ENCODE measurements at regions not wholly inside any gene's neighbourhood (a gene's known extent, or its start where the extent isn't known, plus 50 kb on each side); places are given as distances from the start of the nearest gene placed in this dataset.

DNA sequence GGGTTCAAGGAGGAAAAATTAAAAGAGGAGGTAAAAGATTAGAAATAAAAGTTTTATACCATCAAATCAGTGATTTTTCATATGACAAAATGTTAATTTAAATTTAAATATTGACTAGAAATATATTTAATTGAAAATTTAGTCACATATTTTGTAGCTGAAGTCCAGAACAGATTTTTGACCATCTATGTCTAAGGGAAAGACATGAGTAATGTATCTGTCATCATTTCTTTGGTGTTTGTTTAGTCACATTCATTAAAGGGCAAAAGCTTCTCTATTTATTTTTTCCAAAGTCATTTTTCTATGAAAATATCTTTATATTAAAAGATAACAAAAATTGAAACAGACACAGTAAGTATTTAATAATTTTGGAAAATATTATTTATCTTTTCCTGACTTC lies 252.0 kb upstream of the ISL1 start:
- CTCF ChIA-PET, result no interaction called here
- intact Hi-C loops (cut with micrococcal nuclease), result no loop called here

More for the DNA sequence above, 252.0 kb upstream of the ISL1 start:
- Histone ChIP-seq H3K4me3 (replicated peaks in 1 of 3; ENCODE audit: insufficient read depth in 1 of 3, low read depth in 1 of 3, low read length in 3 of 3) (no peak overlapping the region), H3K9ac (replicated peaks; ENCODE audit: extremely low read depth, insufficient read depth, low read length) (no peak overlapping the region), H3K27ac (ENCODE audit: insufficient read depth, low read depth, low read length) (no peak overlapping the region), H3K4me2 (ENCODE audit: insufficient read depth, low read length) (no peak overlapping the region), H2AFZ (ENCODE audit: low read depth, low read length) (no peak overlapping the region), H3K9me3 (replicated peaks; ENCODE audit: control insufficient read depth, insufficient read depth, low read length) (no peaks in the 10 kb centered on the region), H3K36me3 (ENCODE audit: control insufficient read depth in 2 of 2, extremely low read depth in 1 of 2, insufficient read depth in 2 of 2, low read length in 2 of 2) (no peaks in the 10 kb centered on the region), H3K9me1 (replicated peaks; ENCODE audit: control insufficient read depth, extremely low read depth, insufficient read depth, low read length) (no peaks in the 10 kb centered on the region), H3K4me1 (ENCODE audit: control insufficient read depth, extremely low read depth, insufficient read depth, low read length) (no peaks in the 10 kb centered on the region), H4K20me1 (replicated peaks; ENCODE audit: control insufficient read depth, extremely low read depth, insufficient read depth, low read length) (no peaks in the 10 kb centered on the region), H3K27me3 (ENCODE audit: control insufficient read depth in 2 of 2, insufficient read depth in 2 of 2, low read length in 2 of 2) (no peaks in the 10 kb centered on the region), H3K79me2 (ENCODE audit: control insufficient read depth, insufficient read depth, low read length) (no peaks in the 10 kb centered on the region)
- dilution Hi-C loops (cut with MboI; ENCODE audit: extremely low pct_ligation_motif_present, low sequenced_read_pairs), result no loop called here
- no TSS peak for BruUV-seq (replicated peaks)
- FAIRE-seq (no peak), DNase-seq (ENCODE audit: low read depth, low spot score) (no peak)
- TF ChIP-seq POLR2AphosphoS5 (IDR thresholded peaks at IDR 0.05; ENCODE audit: insufficient read depth, low read depth, low read length) (no peak), POLR2A (IDR thresholded peaks at IDR 0.05; ENCODE audit: low read depth, low read length) (no peak), FOS (IDR thresholded peaks at IDR 0.05; ENCODE audit: borderline replicate concordance, insufficient read depth, low read length) (no peak), MYC (IDR thresholded peaks at IDR 0.05; ENCODE audit: low read depth, low read length) (no peak), MAX (IDR thresholded peaks at IDR 0.05; ENCODE audit: insufficient read depth, insufficient read length) (no peak), JUN (IDR thresholded peaks at IDR 0.05; ENCODE audit: borderline replicate concordance, insufficient read depth, insufficient read length, low read depth) (no peak), EZH2 (IDR thresholded peaks at IDR 0.05; ENCODE audit: borderline replicate concordance, low read depth, low read length, severe bottlenecking) (no peak), GATA2 (IDR thresholded peaks at IDR 0.05; ENCODE audit: insufficient read depth, insufficient read length, low read depth, low read length) (no peak)
- TF ChIP-seq, protein P1, sequence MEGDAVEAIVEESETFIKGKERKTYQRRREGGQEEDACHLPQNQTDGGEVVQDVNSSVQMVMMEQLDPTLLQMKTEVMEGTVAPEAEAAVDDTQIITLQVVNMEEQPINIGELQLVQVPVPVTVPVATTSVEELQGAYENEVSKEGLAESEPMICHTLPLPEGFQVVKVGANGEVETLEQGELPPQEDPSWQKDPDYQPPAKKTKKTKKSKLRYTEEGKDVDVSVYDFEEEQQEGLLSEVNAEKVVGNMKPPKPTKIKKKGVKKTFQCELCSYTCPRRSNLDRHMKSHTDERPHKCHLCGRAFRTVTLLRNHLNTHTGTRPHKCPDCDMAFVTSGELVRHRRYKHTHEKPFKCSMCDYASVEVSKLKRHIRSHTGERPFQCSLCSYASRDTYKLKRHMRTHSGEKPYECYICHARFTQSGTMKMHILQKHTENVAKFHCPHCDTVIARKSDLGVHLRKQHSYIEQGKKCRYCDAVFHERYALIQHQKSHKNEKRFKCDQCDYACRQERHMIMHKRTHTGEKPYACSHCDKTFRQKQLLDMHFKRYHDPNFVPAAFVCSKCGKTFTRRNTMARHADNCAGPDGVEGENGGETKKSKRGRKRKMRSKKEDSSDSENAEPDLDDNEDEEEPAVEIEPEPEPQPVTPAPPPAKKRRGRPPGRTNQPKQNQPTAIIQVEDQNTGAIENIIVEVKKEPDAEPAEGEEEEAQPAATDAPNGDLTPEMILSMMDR (IDR thresholded peaks at IDR 0.05; ENCODE audit: extremely low read depth in 1 of 2, insufficient read depth in 1 of 2, low read depth in 1 of 2, low read length in 2 of 2), result no peak
- POLR2A ChIA-PET, result no interaction called here

All from endothelial cell of umbilical vein (primary cell).